ENCODE measurements at regions not wholly inside any gene's neighbourhood (a gene's known extent, or its start where the extent isn't known, plus 50 kb on each side); places are given as distances from the start of the nearest gene placed in this dataset.

DNA sequence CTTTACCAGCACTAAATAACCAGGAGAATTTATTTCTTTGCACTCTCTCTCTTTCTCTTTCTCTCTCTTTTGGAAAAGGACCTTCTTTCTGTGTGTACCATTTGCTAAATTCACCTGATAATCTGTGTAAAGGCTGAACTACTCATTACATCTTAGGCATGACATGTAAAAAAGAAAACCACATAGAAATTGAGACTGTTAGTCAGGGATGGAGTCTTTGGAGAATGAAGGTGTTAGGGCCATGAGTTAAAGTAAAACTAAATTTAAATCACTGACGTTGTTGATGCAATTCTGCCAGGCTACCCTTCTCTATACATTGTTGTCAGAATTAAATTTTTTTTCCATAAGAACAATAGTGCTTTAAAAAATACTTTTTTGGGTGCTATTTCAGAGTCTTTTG is 263.3 kb downstream of the PTEN start (continued):
- TF ChIP-seq PRDM2 (tag by site-specific recombination; IDR thresholded peaks at IDR 0.05; ENCODE audit: borderline replicate concordance) (no peak), ZBTB20 (tag by site-specific recombination; IDR thresholded peaks at IDR 0.05) (no peak), ZNF555 (tag by site-specific recombination; conservative IDR thresholded peaks at IDR 0.05) (no peak), ZNF629 (tag by site-specific recombination; IDR thresholded peaks at IDR 0.05) (no peak), ZNF274 (IDR thresholded peaks at IDR 0.05; ENCODE audit: low read length) (no peak), ZNF274 (tag by site-specific recombination; IDR thresholded peaks at IDR 0.05; ENCODE audit: borderline replicate concordance) (no peak), OVOL3 (tag by site-specific recombination; IDR thresholded peaks at IDR 0.05) (no peak), EGR2 (tag by site-specific recombination; IDR thresholded peaks at IDR 0.05; ENCODE audit: low read depth) (no peak), SP2 (tag by site-specific recombination; IDR thresholded peaks at IDR 0.05) (no peak)
- TF ChIP-seq, protein P1, sequence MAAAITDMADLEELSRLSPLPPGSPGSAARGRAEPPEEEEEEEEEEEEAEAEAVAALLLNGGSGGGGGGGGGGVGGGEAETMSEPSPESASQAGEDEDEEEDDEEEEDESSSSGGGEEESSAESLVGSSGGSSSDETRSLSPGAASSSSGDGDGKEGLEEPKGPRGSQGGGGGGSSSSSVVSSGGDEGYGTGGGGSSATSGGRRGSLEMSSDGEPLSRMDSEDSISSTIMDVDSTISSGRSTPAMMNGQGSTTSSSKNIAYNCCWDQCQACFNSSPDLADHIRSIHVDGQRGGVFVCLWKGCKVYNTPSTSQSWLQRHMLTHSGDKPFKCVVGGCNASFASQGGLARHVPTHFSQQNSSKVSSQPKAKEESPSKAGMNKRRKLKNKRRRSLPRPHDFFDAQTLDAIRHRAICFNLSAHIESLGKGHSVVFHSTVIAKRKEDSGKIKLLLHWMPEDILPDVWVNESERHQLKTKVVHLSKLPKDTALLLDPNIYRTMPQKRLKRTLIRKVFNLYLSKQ (tag by site-specific recombination; IDR thresholded peaks at IDR 0.05; ENCODE audit: borderline replicate concordance): no peak

DNA sequence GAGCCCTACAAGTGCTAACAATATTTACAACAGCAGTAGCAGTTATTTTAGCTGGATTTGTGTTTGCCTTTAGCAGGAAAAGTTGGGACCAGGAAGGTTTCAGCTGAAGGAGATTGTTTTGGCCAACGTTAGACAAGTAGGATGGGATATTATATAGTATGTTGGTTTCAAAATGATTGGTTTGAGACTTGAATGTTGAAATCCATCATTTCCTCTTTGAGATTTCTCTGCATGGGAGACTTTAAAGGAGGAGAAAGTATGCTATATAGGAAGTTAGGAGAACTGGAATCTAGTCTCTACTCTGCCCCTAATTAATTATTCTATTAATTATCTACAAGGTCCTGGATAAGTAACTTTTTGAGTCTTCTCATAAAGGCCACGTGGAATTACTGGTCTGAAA is 263.8 kb downstream of the PTEN start:
- H3K4me3 ChIP-seq (ENCODE audit: low read depth, low read length): no peak overlapping the region
- no peaks in the 10 kb centered on the region for H3K36me3 ChIP-seq (ENCODE audit: control insufficient read depth in 2 of 2, insufficient read depth in 1 of 2, low read length in 2 of 2)
- ChIA-PET POLR2A (no interaction called here), CTCF (no interaction called here)
- H3K27ac ChIP-seq (ENCODE audit: extremely low read depth, low read depth, low read length): no peak overlapping the region
- no peaks in the 10 kb centered on the region for H3K4me1 ChIP-seq (ENCODE audit: control insufficient read depth, insufficient read depth, low read length)
- H3K9me3 ChIP-seq (ENCODE audit: control insufficient read depth, insufficient read depth, low read depth, low read length): no peaks in the 10 kb centered on the region
- TF ChIP-seq MZF1 (tag by site-specific recombination; IDR thresholded peaks at IDR 0.05; ENCODE audit: borderline replicate concordance): no peak
- no peak for TF ChIP-seq ZBTB10 (tag by site-specific recombination; IDR thresholded peaks at IDR 0.05)
- no peak for TF ChIP-seq ZNF214 (tag by site-specific recombination; IDR thresholded peaks at IDR 0.05; ENCODE audit: borderline replicate concordance)
- TF ChIP-seq ZEB2 (tag by site-specific recombination; IDR thresholded peaks at IDR 0.05): no peak
- TF ChIP-seq ZNF571 (tag by site-specific recombination; IDR thresholded peaks at IDR 0.05): no peak
- no peak for TF ChIP-seq ZNF776 (tag by site-specific recombination; IDR thresholded peaks at IDR 0.05; ENCODE audit: borderline replicate concordance)
- TF ChIP-seq, protein P2, sequence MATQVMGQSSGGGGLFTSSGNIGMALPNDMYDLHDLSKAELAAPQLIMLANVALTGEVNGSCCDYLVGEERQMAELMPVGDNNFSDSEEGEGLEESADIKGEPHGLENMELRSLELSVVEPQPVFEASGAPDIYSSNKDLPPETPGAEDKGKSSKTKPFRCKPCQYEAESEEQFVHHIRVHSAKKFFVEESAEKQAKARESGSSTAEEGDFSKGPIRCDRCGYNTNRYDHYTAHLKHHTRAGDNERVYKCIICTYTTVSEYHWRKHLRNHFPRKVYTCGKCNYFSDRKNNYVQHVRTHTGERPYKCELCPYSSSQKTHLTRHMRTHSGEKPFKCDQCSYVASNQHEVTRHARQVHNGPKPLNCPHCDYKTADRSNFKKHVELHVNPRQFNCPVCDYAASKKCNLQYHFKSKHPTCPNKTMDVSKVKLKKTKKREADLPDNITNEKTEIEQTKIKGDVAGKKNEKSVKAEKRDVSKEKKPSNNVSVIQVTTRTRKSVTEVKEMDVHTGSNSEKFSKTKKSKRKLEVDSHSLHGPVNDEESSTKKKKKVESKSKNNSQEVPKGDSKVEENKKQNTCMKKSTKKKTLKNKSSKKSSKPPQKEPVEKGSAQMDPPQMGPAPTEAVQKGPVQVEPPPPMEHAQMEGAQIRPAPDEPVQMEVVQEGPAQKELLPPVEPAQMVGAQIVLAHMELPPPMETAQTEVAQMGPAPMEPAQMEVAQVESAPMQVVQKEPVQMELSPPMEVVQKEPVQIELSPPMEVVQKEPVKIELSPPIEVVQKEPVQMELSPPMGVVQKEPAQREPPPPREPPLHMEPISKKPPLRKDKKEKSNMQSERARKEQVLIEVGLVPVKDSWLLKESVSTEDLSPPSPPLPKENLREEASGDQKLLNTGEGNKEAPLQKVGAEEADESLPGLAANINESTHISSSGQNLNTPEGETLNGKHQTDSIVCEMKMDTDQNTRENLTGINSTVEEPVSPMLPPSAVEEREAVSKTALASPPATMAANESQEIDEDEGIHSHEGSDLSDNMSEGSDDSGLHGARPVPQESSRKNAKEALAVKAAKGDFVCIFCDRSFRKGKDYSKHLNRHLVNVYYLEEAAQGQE (tag by site-specific recombination; IDR thresholded peaks at IDR 0.05): no peak
- no peak for TF ChIP-seq ZNF660 (tag by site-specific recombination; IDR thresholded peaks at IDR 0.05)
- TF ChIP-seq, protein P3, sequence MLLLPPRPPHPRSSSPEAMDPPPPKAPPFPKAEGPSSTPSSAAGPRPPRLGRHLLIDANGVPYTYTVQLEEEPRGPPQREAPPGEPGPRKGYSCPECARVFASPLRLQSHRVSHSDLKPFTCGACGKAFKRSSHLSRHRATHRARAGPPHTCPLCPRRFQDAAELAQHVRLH (tag by site-specific recombination; IDR thresholded peaks at IDR 0.05): no peak
- TF ChIP-seq ZNF366 (tag by site-specific recombination; conservative IDR thresholded peaks at IDR 0.05): no peak
- TF ChIP-seq ZNF335 (tag by site-specific recombination; conservative IDR thresholded peaks at IDR 0.05): no peak
